KMS-11 (cell line): ENCODE measurements at regions not wholly inside any gene's neighbourhood (a gene's known extent, or its start where the extent isn't known, plus 50 kb on each side); places are given as distances from the start of the nearest gene placed in this dataset.

Experiments
- H2AFZ ChIP-seq: fragments of 200-600 bp; sonication (generic); 2 replicates; pipeline ENCODE4 v1.6.1; 2016; ENCODE audit warnings: antibody characterized with exemption, mixed run types, low read depth
- H3K27ac ChIP-seq: fragments of 200-600 bp; sonication (generic); 2 replicates; pipeline ENCODE4 v1.6.1; 2016; ENCODE audit warnings: mild to moderate bottlenecking, mixed run types
- H3K27me3 ChIP-seq: fragments of 200-600 bp; sonication (generic); 2 replicates; pipeline ENCODE4 v1.6.1; 2017; ENCODE audit warnings: mild to moderate bottlenecking, low read depth, mixed run types, moderate library complexity; ENCODE audit not compliant: insufficient read depth
- H3K36me3 ChIP-seq: fragments of 200-600 bp; sonication (generic); 2 replicates; pipeline ENCODE4 v1.6.1; 2017; ENCODE audit warnings: mild to moderate bottlenecking, mixed run types; ENCODE audit not compliant: insufficient read depth
- H3K4me1 ChIP-seq: fragments of 200-600 bp; sonication (generic); 2 replicates; pipeline ENCODE4 v1.6.1; 2016; ENCODE audit warnings: mild to moderate bottlenecking, low read depth, mixed run types; ENCODE audit not compliant: poor library complexity, severe bottlenecking
- H3K4me2 ChIP-seq: fragments of 200-600 bp; sonication (generic); 2 replicates; pipeline ENCODE4 v1.7.0; 2016; ENCODE audit warnings: mild to moderate bottlenecking, mixed run types
- H3K4me3 ChIP-seq: fragments of 200-600 bp; sonication (generic); IDR thresholded peaks from 2 replicates; pipeline ENCODE4 v1.6.1; 2017; ENCODE audit warnings: low read depth, low read length, mixed read lengths; ENCODE audit not compliant: insufficient read depth
- H3K79me2 ChIP-seq: fragments of 200-600 bp; sonication (generic); 2 replicates; pipeline ENCODE4 v1.6.1; 2016; ENCODE audit warnings: low read depth, mixed run types; ENCODE audit not compliant: insufficient read depth
- H3K9ac ChIP-seq: fragments of 200-600 bp; sonication (generic); 2 replicates; pipeline ENCODE4 v1.6.1; 2016; ENCODE audit warnings: mild to moderate bottlenecking, mixed run types
- H4K20me1 ChIP-seq: fragments of 200-600 bp; sonication (generic); 2 replicates; pipeline ENCODE4 v1.6.1; 2016; ENCODE audit warnings: mild to moderate bottlenecking, mixed run types; ENCODE audit not compliant: insufficient read depth
- CTCF ChIP-seq: fragments of 200-600 bp; sonication (generic); conservative IDR thresholded peaks from 2 replicates; pipeline ENCODE4 v1.6.1; 2017; ENCODE audit warnings: low read depth, mild to moderate bottlenecking, antibody characterized with exemption, low read length, moderate library complexity, mixed read lengths

- Histone ChIP-seq H3K36me3 (no peaks in the 10 kb centered on the region), H3K79me2 (no peaks in the 10 kb centered on the region), H4K20me1 (no peaks in the 10 kb centered on the region), H3K4me3 (no peak overlapping the region), H3K4me2 (no peak overlapping the region), H3K4me1 (no peaks in the 10 kb centered on the region), H3K27me3 (no peaks in the 10 kb centered on the region), H3K27ac (no peak overlapping the region), H2AFZ (no peak overlapping the region), H3K9ac (no peak overlapping the region)
- no peak for TF ChIP-seq CTCF
These were observed 204.8 kb upstream of the FGGY start for GRCh38 chr1:59092126-59092525.

DNA sequence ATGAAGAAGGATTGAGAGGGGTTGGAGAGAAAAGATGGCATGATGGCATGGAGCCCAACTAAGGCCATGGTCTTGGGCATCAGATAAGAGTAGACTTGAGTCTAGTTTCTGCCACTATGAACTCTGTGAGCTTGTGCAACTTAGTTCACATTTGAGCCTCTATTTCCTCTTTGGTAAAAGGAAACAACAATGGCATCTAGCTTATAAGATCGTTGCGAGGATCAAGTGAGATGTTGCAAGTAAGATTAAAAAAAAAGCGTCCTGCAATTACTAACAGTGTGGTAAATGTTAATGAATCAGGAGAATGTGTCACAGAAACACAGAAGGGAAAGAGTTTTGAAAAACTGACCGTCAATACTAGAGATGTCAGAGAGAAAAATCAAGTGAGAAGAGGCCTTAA, 202.9 kb upstream of the FGGY start:
- no peaks in the 10 kb centered on the region for H3K4me1 ChIP-seq
- H3K27ac ChIP-seq = no peak overlapping the region
- no peaks in the 10 kb centered on the region for H4K20me1 ChIP-seq

DNA sequence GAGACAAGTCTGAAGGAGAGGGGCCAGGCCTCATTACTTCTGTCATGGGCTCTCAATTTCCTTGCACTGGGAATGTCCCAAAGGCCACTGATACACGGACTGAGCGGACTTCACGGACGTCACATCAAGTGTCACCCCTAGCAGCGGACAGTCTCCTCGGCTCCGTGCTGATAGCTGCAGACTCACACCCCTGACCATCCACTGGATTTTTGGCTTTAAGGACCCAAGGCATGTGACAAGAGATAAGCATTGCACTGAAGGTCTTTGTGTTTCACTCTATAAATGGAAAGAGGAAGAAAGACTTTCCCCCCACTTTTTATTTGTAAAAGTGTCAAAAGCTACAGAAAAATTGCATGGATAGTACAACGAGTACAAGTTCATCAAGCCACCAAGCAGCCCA, 200.4 kb upstream of the FGGY start:
- H3K4me2 ChIP-seq = no peak overlapping the region
- no peak overlapping the region for H2AFZ ChIP-seq
- H3K27me3 ChIP-seq = no peaks in the 10 kb centered on the region
- no peak overlapping the region for H3K27ac ChIP-seq
- H3K9ac ChIP-seq = no peak overlapping the region
- H4K20me1 ChIP-seq = no peaks in the 10 kb centered on the region
- H3K4me1 ChIP-seq = no peaks in the 10 kb centered on the region
- TF ChIP-seq CTCF = no peak
- H3K4me3 ChIP-seq = no peak overlapping the region
- H3K79me2 ChIP-seq = no peaks in the 10 kb centered on the region
- no peaks in the 10 kb centered on the region for H3K36me3 ChIP-seq

More for the DNA sequence above, 202.9 kb upstream of the FGGY start:
- H3K27me3 ChIP-seq = no peaks in the 10 kb centered on the region
- no peaks in the 10 kb centered on the region for H3K36me3 ChIP-seq
- no peak overlapping the region for H3K4me2 ChIP-seq
- no peak for TF ChIP-seq CTCF
- H3K9ac ChIP-seq = no peak overlapping the region
- no peak overlapping the region for H3K4me3 ChIP-seq
- H3K79me2 ChIP-seq = no peaks in the 10 kb centered on the region
- H2AFZ ChIP-seq = no peak overlapping the region

DNA sequence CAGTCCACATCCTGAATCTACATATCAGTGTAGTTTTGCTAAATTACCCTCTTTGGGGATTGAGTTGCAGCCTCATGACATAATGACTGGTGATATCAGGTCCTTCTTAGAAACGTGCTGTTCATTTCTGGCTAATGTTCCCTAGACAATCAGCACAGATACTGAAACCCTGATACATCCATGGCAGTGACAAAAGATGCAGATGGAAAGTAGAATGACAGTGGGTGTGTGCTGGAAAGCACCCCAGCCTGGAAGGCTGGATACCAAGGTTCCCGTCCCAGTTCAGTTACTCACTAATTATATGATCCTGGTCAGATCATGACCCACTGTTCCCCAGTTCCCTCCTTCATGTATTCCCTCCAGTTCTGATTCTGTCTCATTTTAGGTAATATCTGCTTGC, 198.2 kb upstream of the FGGY start:
- Histone ChIP-seq H3K4me1 (no peaks in the 10 kb centered on the region), H3K79me2 (no peaks in the 10 kb centered on the region), H3K36me3 (no peaks in the 10 kb centered on the region), H2AFZ (no peak overlapping the region), H3K9ac (no peak overlapping the region), H4K20me1 (no peaks in the 10 kb centered on the region), H3K4me3 (no peak overlapping the region), H3K27me3 (no peaks in the 10 kb centered on the region), H3K27ac (no peak overlapping the region), H3K4me2 (no peak overlapping the region)
- no peak for TF ChIP-seq CTCF
